ENCODE measurements at regions not wholly inside any gene's neighbourhood (a gene's known extent, or its start where the extent isn't known, plus 50 kb on each side); places are given as distances from the start of the nearest gene placed in this dataset.

GRCh38 chr2:9781252-9781651, 62.0 kb upstream of the TAF1B start:
- Histone ChIP-seq H4K20me1 (ENCODE audit: insufficient read depth, low read length) (no peaks in the 10 kb centered on the region), H3K4me3 (ENCODE audit: low read length) (no peak overlapping the region), H3K4me1 (ENCODE audit: low read length) (peaks cover 13% of the 10 kb centered on the region), H3K27me3 (ENCODE audit: low read depth, low read length) (peaks cover 7% of the 10 kb centered on the region; the same call in 1 of the 2 replicates), H3K9ac (ENCODE audit: low read length) (no peak overlapping the region), H3K27ac (ENCODE audit: low read length) (no peak overlapping the region), H3K4me2 (ENCODE audit: low read length) (no peak overlapping the region), H3K79me2 (ENCODE audit: low read length) (no peaks in the 10 kb centered on the region), H3K9me3 (ENCODE audit: insufficient read depth, low read length) (no peaks in the 10 kb centered on the region), H3K36me3 (replicated peaks; ENCODE audit: low read depth, low read length) (no peaks in the 10 kb centered on the region), H2AFZ (ENCODE audit: low read depth, low read length) (no peak overlapping the region)
- TF ChIP-seq EZH2phosphoT487 (IDR thresholded peaks at IDR 0.05; ENCODE audit: low read depth) (no peak), CTCF (IDR thresholded peaks at IDR 0.05; ENCODE audit: low read depth, low read length) (no peak)

GRCh38 chr2:9782197-9782719, 61.0 kb upstream of the TAF1B start:
- Histone ChIP-seq H3K27me3 (ENCODE audit: low read depth, low read length) (peaks cover 7% of the 10 kb centered on the region; the same call in 1 of the 2 replicates), H3K4me1 (ENCODE audit: low read length) (peaks cover 13% of the 10 kb centered on the region), H2AFZ (ENCODE audit: low read depth, low read length) (no peak overlapping the region), H3K79me2 (ENCODE audit: low read length) (no peaks in the 10 kb centered on the region), H3K4me2 (ENCODE audit: low read length) (0 out of 2 replicates have a peak overlapping the region, but pooled peaks have one; percentile 10), H3K27ac (ENCODE audit: low read length) (no peak overlapping the region), H3K36me3 (replicated peaks; ENCODE audit: low read depth, low read length) (no peaks in the 10 kb centered on the region), H4K20me1 (ENCODE audit: insufficient read depth, low read length) (no peaks in the 10 kb centered on the region), H3K9ac (ENCODE audit: low read length) (no peak overlapping the region), H3K4me3 (ENCODE audit: low read length) (no peak overlapping the region), H3K9me3 (ENCODE audit: insufficient read depth, low read length) (no peaks in the 10 kb centered on the region)
- TF ChIP-seq CTCF (IDR thresholded peaks at IDR 0.05; ENCODE audit: low read depth, low read length) (peak; percentile 51), EZH2phosphoT487 (IDR thresholded peaks at IDR 0.05; ENCODE audit: low read depth) (no peak)

GRCh38 chr2:9789371-9789770, 53.9 kb upstream of the TAF1B start:
- Histone ChIP-seq H3K4me1 (ENCODE audit: low read length) (peaks cover 13% of the 10 kb centered on the region), H2AFZ (ENCODE audit: low read depth, low read length) (no peak overlapping the region), H3K27ac (ENCODE audit: low read length) (no peak overlapping the region), H3K4me2 (ENCODE audit: low read length) (no peak overlapping the region), H3K9ac (ENCODE audit: low read length) (no peak overlapping the region), H3K36me3 (replicated peaks; ENCODE audit: low read depth, low read length) (no peaks in the 10 kb centered on the region), H4K20me1 (ENCODE audit: insufficient read depth, low read length) (no peaks in the 10 kb centered on the region), H3K9me3 (ENCODE audit: insufficient read depth, low read length) (no peaks in the 10 kb centered on the region), H3K79me2 (ENCODE audit: low read length) (no peaks in the 10 kb centered on the region), H3K27me3 (ENCODE audit: low read depth, low read length) (peaks cover under 1% of the 10 kb centered on the region; the same call in 1 of the 2 replicates), H3K4me3 (ENCODE audit: low read length) (no peak overlapping the region)
- no peak for TF ChIP-seq EZH2phosphoT487 (IDR thresholded peaks at IDR 0.05; ENCODE audit: low read depth)
- TF ChIP-seq CTCF (IDR thresholded peaks at IDR 0.05; ENCODE audit: low read depth, low read length), result no peak

- H3K4me2 ChIP-seq (ENCODE audit: low read length), result no peak overlapping the region
- H2AFZ ChIP-seq (ENCODE audit: low read depth, low read length), result no peak overlapping the region
- H3K4me1 ChIP-seq (ENCODE audit: low read length), result peaks cover 22% of the 10 kb centered on the region
- TF ChIP-seq EZH2phosphoT487 (IDR thresholded peaks at IDR 0.05; ENCODE audit: low read depth) (no peak), CTCF (IDR thresholded peaks at IDR 0.05; ENCODE audit: low read depth, low read length) (no peak)
- H3K27me3 ChIP-seq (ENCODE audit: low read depth, low read length), result no peaks in the 10 kb centered on the region
- H3K27ac ChIP-seq (ENCODE audit: low read length), result no peak overlapping the region
- no peak overlapping the region for H3K4me3 ChIP-seq (ENCODE audit: low read length)
- H3K36me3 ChIP-seq (replicated peaks; ENCODE audit: low read depth, low read length), result no peaks in the 10 kb centered on the region
- H4K20me1 ChIP-seq (ENCODE audit: insufficient read depth, low read length), result no peaks in the 10 kb centered on the region
- H3K79me2 ChIP-seq (ENCODE audit: low read length), result no peaks in the 10 kb centered on the region
- H3K9me3 ChIP-seq (ENCODE audit: insufficient read depth, low read length), result no peaks in the 10 kb centered on the region
- H3K9ac ChIP-seq (ENCODE audit: low read length), result no peak overlapping the region
Measured at GRCh38 chr2:9790702-9791225, 52.5 kb upstream of the TAF1B start.
